Calu3 (cell line): ENCODE measurements at regions not wholly inside any gene's neighbourhood (a gene's known extent, or its start where the extent isn't known, plus 50 kb on each side); places are given as distances from the start of the nearest gene placed in this dataset.

ENCODE experiments used
- BruUV-seq: library from RNA; stranded (reverse); fragments of 400-500 nt; replicated peaks from 2 replicates; lab custom pipeline; 2021; lab: Mats Ljungman, UMichigan
- CTCF ChIA-PET: fragments of 300-600 bp; sonication (Branson Sonifier 250); formaldehyde crosslinking; loops from one replicate; lab custom pipeline; 2022; ENCODE audit warnings: antibody characterized with exemption; lab: Charles Lee
- DNase-seq: peaks from one replicate; pipeline ENCODE4 v3.0.0; 2022
- H3K27ac Mint-ChIP-seq: one replicate; pipeline ENCODE4 v1.8.0; 2022; ENCODE audit warnings: mixed read lengths; ENCODE audit not compliant: unreplicated experiment
- H3K27me3 Mint-ChIP-seq: one replicate; pipeline ENCODE4 v1.8.0; 2022; ENCODE audit warnings: mixed read lengths; ENCODE audit not compliant: unreplicated experiment
- H3K36me3 Mint-ChIP-seq: one replicate; pipeline ENCODE4 v1.8.0; 2022; ENCODE audit warnings: mild to moderate bottlenecking, moderate library complexity, mixed read lengths; ENCODE audit not compliant: insufficient read depth, unreplicated experiment
- H3K4me1 Mint-ChIP-seq: one replicate; pipeline ENCODE4 v1.8.0; 2022; ENCODE audit warnings: mild to moderate bottlenecking, low read depth, mixed read lengths; ENCODE audit not compliant: unreplicated experiment
- H3K4me3 Mint-ChIP-seq: one replicate; pipeline ENCODE4 v1.8.0; 2022; ENCODE audit warnings: mild to moderate bottlenecking, low read depth, moderate library complexity, mixed read lengths; ENCODE audit not compliant: unreplicated experiment
- H3K9me3 Mint-ChIP-seq: one replicate; pipeline ENCODE4 v1.8.0; 2022; ENCODE audit warnings: low read depth, mixed read lengths; ENCODE audit not compliant: unreplicated experiment
- intact Hi-C: fragments of 100-400 bp; cut with micrococcal nuclease; formaldehyde crosslinking; loops from one replicate; pipeline ENCODE4 v1.10.0; 2022; ENCODE audit not compliant: unreplicated experiment
- TF ChIP-seq, protein P1 (sequence below): fragments of 200-600 bp; IDR thresholded peaks from one replicate; pipeline ENCODE4 v1.8.0; 2022; ENCODE audit warnings: antibody characterized with exemption; ENCODE audit not compliant: unreplicated experiment

GRCh38 chr1:29753244-29753643 is 516.9 kb downstream of the PTPRU start:
- Mint-ChIP-seq H3K9me3 (no peaks in the 10 kb centered on the region), H3K27ac (no peak overlapping the region), H3K27me3 (peaks cover 94% of the 10 kb centered on the region), H3K4me1 (no peaks in the 10 kb centered on the region), H3K36me3 (no peaks in the 10 kb centered on the region), H3K4me3 (no peak overlapping the region)
- no peak for DNase-seq
- BruUV-seq: no TSS peak
- intact Hi-C loops: no loop called here
- TF ChIP-seq, protein P1, sequence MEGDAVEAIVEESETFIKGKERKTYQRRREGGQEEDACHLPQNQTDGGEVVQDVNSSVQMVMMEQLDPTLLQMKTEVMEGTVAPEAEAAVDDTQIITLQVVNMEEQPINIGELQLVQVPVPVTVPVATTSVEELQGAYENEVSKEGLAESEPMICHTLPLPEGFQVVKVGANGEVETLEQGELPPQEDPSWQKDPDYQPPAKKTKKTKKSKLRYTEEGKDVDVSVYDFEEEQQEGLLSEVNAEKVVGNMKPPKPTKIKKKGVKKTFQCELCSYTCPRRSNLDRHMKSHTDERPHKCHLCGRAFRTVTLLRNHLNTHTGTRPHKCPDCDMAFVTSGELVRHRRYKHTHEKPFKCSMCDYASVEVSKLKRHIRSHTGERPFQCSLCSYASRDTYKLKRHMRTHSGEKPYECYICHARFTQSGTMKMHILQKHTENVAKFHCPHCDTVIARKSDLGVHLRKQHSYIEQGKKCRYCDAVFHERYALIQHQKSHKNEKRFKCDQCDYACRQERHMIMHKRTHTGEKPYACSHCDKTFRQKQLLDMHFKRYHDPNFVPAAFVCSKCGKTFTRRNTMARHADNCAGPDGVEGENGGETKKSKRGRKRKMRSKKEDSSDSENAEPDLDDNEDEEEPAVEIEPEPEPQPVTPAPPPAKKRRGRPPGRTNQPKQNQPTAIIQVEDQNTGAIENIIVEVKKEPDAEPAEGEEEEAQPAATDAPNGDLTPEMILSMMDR: no peak
- CTCF ChIA-PET: no interaction called here

GRCh38 chr1:29752141-29752540 is 515.8 kb downstream of the PTPRU start:
- TF ChIP-seq, protein P1: no peak
- CTCF ChIA-PET: interaction anchor here (0.7 kb wide), 1 partner anchor 543 kb away, joined by 3 read pairs; no protein-coding TSS in a partner anchor
- H3K36me3 Mint-ChIP-seq: no peaks in the 10 kb centered on the region
- H3K4me3 Mint-ChIP-seq: no peak overlapping the region
- no peaks in the 10 kb centered on the region for H3K4me1 Mint-ChIP-seq
- H3K9me3 Mint-ChIP-seq: no peaks in the 10 kb centered on the region
- DNase-seq: no peak
- H3K27ac Mint-ChIP-seq: no peak overlapping the region
- peaks cover 98% of the 10 kb centered on the region for H3K27me3 Mint-ChIP-seq
- intact Hi-C loops: no loop called here
- no TSS peak for BruUV-seq

DNA sequence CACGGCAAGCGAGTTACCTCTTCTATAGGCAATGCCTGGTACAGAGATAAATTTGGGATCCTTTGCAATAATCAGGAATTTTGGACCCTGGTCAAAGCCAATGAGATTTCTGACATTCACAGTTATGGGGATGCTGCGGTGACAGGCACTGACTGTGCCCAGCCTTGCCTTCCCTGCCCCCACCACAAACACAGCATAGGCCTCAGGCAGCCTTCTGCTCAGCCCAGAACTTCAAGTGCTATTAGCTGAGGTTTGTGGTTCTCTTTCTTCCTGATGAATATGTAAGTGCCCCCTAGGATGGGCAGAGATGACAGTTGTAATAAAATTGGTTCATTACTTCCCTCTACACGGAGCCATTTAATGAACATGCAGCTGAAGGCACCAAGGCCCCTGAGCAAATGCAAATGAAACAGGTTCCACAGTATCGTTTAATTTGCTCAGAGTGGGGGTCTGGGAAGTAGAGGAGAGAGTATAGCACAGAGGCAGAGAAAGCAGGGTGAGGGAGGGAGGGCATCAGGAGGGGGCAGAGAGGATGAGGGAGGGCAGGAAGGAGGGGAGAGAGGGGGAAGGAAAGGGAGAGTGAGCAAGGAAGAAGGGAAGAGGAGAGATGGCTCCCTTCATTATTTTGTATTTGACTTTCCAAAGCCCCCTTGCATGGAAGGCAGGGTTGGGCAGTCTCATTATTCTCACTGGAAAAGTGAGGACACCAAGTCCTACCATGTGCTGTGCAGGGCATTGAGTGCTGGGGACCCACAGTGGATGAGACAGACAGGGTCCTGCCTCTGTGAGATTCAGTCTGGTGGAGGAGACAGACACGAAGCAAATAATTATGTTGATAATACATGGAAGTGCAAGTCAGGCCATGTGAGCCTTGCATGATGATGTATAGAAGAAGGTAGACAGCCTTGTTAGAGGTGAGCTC is 513.0 kb downstream of the PTPRU start:
- CTCF ChIA-PET: interaction anchor here (0.6 kb wide), 1 partner anchor 1315 kb away, joined by 3 read pairs; no protein-coding TSS in a partner anchor
- Mint-ChIP-seq H3K9me3 (no peaks in the 10 kb centered on the region), H3K27ac (no peak overlapping the region), H3K4me1 (no peaks in the 10 kb centered on the region), H3K27me3 (peaks cover 97% of the 10 kb centered on the region), H3K4me3 (no peak overlapping the region), H3K36me3 (no peaks in the 10 kb centered on the region)
- no TSS peak for BruUV-seq
- TF ChIP-seq, protein P1: no peak
- intact Hi-C loops: no loop called here
- DNase-seq: no peak

GRCh38 chr1:29747196-29747595 is 510.9 kb downstream of the PTPRU start:
- no peak for DNase-seq
- TF ChIP-seq, protein P1: no peak
- Mint-ChIP-seq H3K4me1 (no peaks in the 10 kb centered on the region), H3K36me3 (no peaks in the 10 kb centered on the region), H3K27ac (no peak overlapping the region), H3K9me3 (no peaks in the 10 kb centered on the region), H3K4me3 (no peak overlapping the region), H3K27me3 (peaks cover 97% of the 10 kb centered on the region)
- intact Hi-C loops: no loop called here
- no TSS peak for BruUV-seq
- CTCF ChIA-PET: no interaction called here
